Uterus (tissue), 3 donors: ENCODE measurements at regions not wholly inside any gene's neighbourhood (a gene's known extent, or its start where the extent isn't known, plus 50 kb on each side); places are given as distances from the start of the nearest gene placed in this dataset.

Source experiments
- DNase-seq, 2 donors: peaks; one replicate each; pipeline ENCODE4 v3.0.0-alpha.2; 2019 to 2020
- H3K27ac ChIP-seq, 2 donors: fragments of 200-600 bp; sonication (generic); 1 replicate in 1 of 2; 2 replicates in 1 of 2; pipeline ENCODE4 v1.5.1; 2016 to 2018
- H3K27me3 ChIP-seq, 2 donors: fragments of 200-600 bp; sonication (generic); one replicate each; pipeline ENCODE4 v1.5.1; 2018 to 2019; ENCODE audit warnings: control low read depth in 1 of 2
- H3K36me3 ChIP-seq, 2 donors: fragments of 200-600 bp; sonication (generic); one replicate each; pipeline ENCODE4 v1.5.1; 2019; ENCODE audit warnings: control low read depth in 1 of 2
- H3K4me1 ChIP-seq, 2 donors: fragments of 200-600 bp; sonication (generic); one replicate each; pipeline ENCODE4 v1.5.1; 2018 to 2019; ENCODE audit warnings: control low read depth in 1 of 2
- H3K4me3 ChIP-seq, 2 donors: fragments of 200-600 bp; sonication (generic); 1 replicate in 1 of 2; 2 replicates in 1 of 2; pipeline ENCODE4 v1.5.1; 2018 to 2019; ENCODE audit warnings: mild to moderate bottlenecking in 1 of 2
- H3K9me3 ChIP-seq, 2 donors: fragments of 200-600 bp; sonication (generic); one replicate each; pipeline ENCODE4 v1.5.1; 2019; ENCODE audit warnings: control low read depth in 1 of 2
- CTCF ChIP-seq, 4 experiments: fragments of 200-600 bp in 2 of 4; fragments of 450-650 bp in 2 of 4; sonication (generic) in 2 of 4; IDR thresholded peaks; one replicate each; pipeline ENCODE4 v1.5.1; 2016 to 2019; ENCODE audit warnings: antibody characterized with exemption in 4 of 4, mild to moderate bottlenecking in 2 of 4, moderate library complexity in 1 of 4
- POLR2A ChIP-seq, 2 donors: fragments of 450-650 bp; IDR thresholded peaks; one replicate each; pipeline ENCODE4 v1.6.1; 2016; ENCODE audit warnings: antibody characterized with exemption in 2 of 2, mild to moderate bottlenecking in 1 of 2, moderate library complexity in 1 of 2
- intact Hi-C: fragments of 100-400 bp; cut with DNase I; formaldehyde crosslinking; loops from one replicate; pipeline ENCODE4 v1.15.1; 2023; ENCODE audit warnings: low total_unique reads
- donor health status: DM: yes; HTN: yes; CAD: no.

GRCh38 chr11:104830508-104830907 is 67.8 kb downstream of the CASP12 start:
- Histone ChIP-seq H3K4me1 (no peaks in the 10 kb centered on the region), H3K4me3 (no peak overlapping the region), H3K9me3 (no peaks in the 10 kb centered on the region), H3K36me3 (no peaks in the 10 kb centered on the region), H3K27me3 (no peaks in the 10 kb centered on the region), H3K27ac (no peak overlapping the region)
- TF ChIP-seq POLR2A (IDR thresholded peaks at IDR 0.05) (no peak), CTCF (IDR thresholded peaks at IDR 0.05) (no peak)
- intact Hi-C loops = no loop called here
- no peak for DNase-seq

GRCh38 chr11:104830080-104830479 is 68.2 kb downstream of the CASP12 start:
- DNase-seq = no peak

GRCh38 chr11:104826772-104827171 is 71.5 kb downstream of the CASP12 start:
- Histone ChIP-seq H3K36me3 (no peaks in the 10 kb centered on the region), H3K4me1 (no peaks in the 10 kb centered on the region), H3K9me3 (no peaks in the 10 kb centered on the region), H3K27me3 (no peaks in the 10 kb centered on the region), H3K4me3 (no peak overlapping the region), H3K27ac (no peak overlapping the region)
- TF ChIP-seq POLR2A (IDR thresholded peaks at IDR 0.05) = no peak
- no peak for TF ChIP-seq CTCF (IDR thresholded peaks at IDR 0.05)
- intact Hi-C loops = no loop called here
- no peak for DNase-seq

More at GRCh38 chr11:104830080-104830479, 68.2 kb downstream of the CASP12 start:
- intact Hi-C loops = no loop called here
- no peak for TF ChIP-seq POLR2A (IDR thresholded peaks at IDR 0.05)
- no peak for TF ChIP-seq CTCF (IDR thresholded peaks at IDR 0.05)
- Histone ChIP-seq H3K36me3 (no peaks in the 10 kb centered on the region), H3K27me3 (no peaks in the 10 kb centered on the region), H3K4me3 (no peak overlapping the region), H3K4me1 (no peaks in the 10 kb centered on the region), H3K9me3 (no peaks in the 10 kb centered on the region), H3K27ac (no peak overlapping the region)

- H3K36me3 ChIP-seq = no peaks in the 10 kb centered on the region
- H3K9me3 ChIP-seq = no peaks in the 10 kb centered on the region
- no peaks in the 10 kb centered on the region for H3K27me3 ChIP-seq
- intact Hi-C loops = no loop called here
- no peaks in the 10 kb centered on the region for H3K4me1 ChIP-seq
- H3K27ac ChIP-seq = no peak overlapping the region
- no peak overlapping the region for H3K4me3 ChIP-seq
- no peak for TF ChIP-seq POLR2A (IDR thresholded peaks at IDR 0.05)
- TF ChIP-seq CTCF (IDR thresholded peaks at IDR 0.05) = no peak
- DNase-seq = no peak
These were observed 74.6 kb downstream of the CASP12 start for GRCh38 chr11:104823657-104824056.

GRCh38 chr11:104820431-104820830 is 77.8 kb downstream of the CASP12 start:
- Histone ChIP-seq H3K4me3 (no peak overlapping the region), H3K27me3 (no peaks in the 10 kb centered on the region), H3K9me3 (no peaks in the 10 kb centered on the region), H3K36me3 (no peaks in the 10 kb centered on the region), H3K27ac (no peak overlapping the region), H3K4me1 (no peaks in the 10 kb centered on the region)
- intact Hi-C loops = no loop called here
- TF ChIP-seq POLR2A (IDR thresholded peaks at IDR 0.05) (no peak), CTCF (IDR thresholded peaks at IDR 0.05) (no peak)
- no peak for DNase-seq
